Stimulated activated CD4-positive, alpha-beta T cell treated with anti-CD3 and anti-CD28 coated beads, TNF-alpha, amount 100 ng/mL, for 4 hours (primary cell): ENCODE measurements at regions not wholly inside any gene's neighbourhood (a gene's known extent, or its start where the extent isn't known, plus 50 kb on each side); places are given as distances from the start of the nearest gene placed in this dataset.

Experiments
- DNase-seq, 3 experiments: peaks; one replicate each; pipeline ENCODE4 v3.0.0-alpha.2; 2020; ENCODE audit warnings: low read depth in 3 of 3

DNA sequence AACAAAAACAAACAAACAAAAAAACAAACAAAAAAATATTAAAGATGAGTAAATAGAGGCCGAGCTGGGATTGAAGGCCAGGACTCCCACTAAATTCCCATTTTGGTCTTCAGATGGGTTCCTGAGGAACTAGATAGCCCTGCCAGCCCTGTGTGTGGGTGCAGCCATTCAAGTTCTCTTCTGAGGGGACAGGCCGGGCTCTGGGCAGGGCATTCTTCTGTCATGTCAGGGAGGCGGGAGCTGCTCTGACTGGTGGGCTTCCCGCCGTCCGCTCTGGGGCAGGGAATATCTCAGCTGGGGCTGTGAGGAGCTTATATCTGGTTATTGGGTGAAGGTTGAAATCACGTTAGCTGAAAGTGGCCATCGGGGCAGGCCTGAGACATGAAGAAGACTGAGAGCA lies 127.3 kb upstream of the CXCR4 start:
- no peak for DNase-seq

DNA sequence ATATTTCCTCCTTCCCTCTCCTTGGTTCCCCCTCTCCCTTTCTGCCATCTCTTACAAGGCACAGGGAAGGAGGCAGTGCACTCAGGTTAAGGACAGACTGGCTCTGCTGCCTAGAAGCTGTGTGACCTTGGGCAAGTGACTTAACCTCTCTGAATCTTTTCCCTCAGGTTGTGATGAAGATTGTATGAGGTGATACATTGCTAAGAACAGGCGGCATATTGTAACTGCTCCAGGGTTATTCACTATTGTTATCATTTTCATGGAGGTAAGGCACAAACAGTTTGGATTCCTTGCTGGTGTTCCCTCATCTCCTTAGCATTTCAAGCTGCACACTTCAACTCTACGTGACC lies 126.6 kb upstream of the CXCR4 start:
- DNase-seq = no peak

DNA sequence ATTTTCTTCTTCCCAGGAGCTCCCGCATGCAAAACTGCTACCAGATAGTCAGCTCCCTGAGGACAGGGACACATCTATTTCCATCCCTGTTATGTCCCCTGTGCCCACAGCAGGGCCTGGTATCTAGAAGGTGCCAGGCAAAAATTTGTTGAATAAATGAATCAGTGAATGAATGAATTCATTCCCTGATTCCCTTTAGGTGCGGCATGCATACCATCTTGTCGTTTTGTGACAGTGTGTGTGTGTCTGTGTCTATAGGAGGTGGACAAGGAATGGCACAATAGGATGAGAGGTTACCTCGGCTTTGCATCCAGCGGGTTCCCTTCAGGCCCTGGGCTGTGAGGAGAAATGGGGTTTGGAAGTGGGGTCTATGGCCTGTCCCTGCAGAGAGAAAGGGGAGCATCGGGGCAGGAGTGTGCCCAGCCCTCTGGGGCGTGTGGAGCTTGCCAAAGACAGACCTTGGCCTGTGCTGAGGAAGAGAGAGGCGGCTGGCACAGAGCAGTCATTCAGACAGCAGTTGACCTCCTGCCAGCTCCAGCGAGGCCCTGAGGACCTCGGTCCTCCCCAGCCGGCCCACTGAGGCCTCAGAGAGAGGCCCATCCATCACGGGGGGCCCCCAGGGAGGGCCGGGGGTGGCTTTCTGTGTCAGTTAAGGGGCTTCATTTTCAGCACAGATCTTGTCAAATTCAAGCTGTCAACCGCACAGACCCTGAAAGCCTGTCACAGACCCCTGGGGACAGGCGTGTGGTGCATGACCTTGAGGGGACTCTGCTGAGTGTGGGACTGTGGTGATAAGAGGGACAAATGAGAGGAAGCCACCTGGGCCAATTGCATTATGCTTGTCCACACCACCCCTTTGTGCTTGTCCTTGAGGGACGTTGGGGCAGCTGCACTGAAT lies 125.9 kb upstream of the CXCR4 start:
- DNase-seq = no peak

DNA sequence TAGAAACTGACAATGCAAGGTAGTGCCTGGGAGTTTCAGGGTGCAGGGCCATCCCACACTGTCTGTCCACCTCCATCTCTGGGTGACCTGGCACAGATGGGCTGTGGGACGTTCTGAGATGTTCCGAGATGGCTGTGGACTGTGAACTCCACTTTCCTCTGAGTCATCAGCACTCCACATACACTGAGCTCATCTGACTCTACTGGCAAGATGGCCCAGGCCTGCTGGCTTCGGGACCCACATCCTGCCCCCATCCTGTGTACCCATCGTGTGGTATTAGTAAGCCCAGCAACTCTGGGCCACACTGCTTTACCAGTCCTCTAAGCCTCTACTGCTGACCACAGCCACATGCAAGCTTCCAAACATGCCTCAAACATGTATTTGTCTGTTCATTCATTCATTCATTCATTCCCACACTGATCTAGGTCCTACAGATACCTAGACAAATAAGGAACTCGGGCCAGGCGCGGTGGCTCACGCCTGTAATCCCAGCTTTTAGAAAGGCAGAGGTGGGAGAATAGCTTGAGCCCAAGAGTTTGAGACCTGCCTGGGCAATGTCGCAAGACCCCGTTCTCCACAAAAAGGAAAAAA lies 124.8 kb upstream of the CXCR4 start:
- DNase-seq = peak in 1 of 3 experiments; percentile 13

DNA sequence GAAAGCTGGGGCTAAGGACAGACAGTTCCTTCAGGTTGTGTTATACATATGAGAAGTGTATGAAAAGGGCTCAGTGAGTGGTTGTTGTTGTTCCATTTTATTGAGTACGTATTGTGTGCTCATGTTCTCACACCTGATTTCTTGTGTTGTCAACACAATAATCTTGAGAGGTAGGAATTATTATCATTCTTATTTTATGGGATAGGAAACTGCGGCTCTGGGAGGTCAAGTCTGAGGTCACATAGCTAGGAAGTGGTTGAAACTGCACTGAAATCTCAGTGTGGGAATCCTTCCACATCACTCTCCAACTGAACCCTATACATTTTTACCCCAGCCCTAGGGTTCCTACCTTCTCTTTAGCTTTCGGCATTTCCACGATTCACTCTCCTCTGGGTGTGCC lies 124.2 kb upstream of the CXCR4 start:
- DNase-seq = no peak

DNA sequence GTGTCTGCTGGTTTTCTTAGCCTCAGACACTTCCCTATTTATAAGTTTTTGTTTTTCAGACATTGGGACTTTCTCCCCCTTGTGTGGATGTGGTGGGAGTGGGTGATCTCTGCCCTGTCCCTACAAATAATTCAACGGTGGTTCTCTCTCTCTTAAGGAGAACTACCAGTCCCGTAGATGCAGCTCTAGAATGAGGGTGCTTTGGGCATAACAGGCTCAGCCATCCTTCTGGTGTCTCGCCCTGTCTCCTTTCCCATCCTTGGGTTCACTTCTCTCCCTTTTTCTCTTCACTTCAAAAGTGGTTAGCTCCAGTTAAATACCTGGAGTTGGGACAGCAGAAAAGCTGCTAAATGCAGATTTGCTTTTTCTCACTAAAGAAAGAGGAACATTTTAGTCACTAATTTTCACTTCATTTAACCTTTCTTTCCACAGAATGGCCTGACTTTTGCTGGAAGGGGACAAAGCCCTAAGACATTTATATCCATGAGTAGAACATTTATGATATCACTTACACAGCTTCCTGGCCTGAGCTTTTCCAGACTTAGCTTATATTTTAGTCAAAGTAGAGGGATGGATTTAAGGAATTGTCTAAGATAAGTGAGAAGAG lies 121.2 kb upstream of the CXCR4 start:
- no peak for DNase-seq

DNA sequence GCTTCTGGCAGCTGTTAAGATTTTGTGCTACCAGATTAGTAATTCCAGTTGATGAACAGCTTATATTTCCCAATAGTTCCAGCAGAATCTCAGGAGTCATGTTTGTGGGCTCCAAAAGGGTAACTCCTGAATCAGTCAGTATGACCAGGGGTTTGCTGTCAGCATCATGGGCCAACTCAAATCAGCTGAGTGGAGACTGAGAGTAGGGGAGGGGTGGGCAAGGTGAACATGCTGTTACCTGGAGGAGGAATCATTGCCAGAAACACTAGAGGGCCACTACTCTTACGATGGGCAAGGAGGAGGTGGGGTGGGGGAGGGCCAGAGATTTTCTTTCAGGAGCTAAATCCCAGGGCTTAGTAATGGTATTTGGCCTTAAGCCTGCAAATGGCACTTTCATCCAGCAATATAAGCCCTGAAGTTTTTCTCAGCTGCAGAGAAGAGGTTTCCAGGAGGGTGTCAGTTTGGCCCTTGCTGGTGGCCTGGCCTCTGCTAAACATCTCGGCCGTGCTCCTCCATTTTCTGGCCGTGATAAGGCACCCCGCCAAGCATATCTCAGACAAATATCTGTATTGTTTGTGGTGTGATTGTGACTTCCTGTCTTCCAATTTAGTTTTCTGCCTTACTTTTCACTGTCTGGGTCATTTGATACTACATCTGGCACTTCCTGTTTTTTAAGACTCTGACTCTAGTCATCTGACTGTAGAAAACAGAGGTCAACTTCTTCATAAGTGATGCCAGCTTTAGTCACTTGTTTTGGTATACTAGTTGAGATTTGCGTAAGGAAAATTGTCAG lies 120.5 kb upstream of the CXCR4 start:
- peak in 1 of 3 experiments; percentile 10 for DNase-seq

DNA sequence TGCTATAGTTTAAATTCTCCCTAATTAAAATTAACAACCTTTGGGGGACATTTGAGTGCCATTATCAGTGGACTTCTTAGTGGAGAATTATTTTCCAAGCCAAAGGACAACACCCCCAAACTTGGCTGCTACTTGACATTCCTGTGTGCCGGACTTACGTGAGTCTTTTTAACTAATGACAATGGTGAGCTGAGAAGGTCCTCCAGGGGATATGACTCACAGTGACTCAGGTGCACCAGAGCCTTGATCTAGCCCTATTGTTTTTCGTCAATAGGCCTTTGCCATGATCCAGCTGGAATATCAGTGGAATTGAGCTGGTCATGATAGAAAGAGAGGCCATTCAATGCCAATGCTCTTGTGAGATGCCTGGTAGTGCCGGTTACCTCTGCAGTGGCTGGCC lies 118.1 kb upstream of the CXCR4 start:
- DNase-seq = no peak

DNA sequence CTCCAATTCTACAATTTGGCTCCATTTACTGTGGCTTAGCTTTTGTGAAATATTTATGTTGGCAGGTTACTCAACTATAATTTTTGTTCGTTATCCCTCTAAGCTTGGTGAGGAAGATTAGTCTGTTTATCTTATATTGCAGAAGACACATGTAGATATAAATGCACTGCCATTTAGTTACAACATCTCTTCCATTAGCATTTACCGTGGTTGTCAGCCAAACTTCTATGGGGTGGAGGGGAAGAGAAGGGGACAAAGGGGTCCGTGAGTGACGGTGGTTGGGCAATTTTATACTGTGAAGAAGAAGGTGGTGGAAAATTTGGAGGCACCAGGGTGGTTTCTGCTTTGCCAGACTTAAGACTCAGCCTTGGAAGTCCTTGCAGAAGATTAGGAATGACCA lies 117.6 kb upstream of the CXCR4 start:
- DNase-seq = no peak

DNA sequence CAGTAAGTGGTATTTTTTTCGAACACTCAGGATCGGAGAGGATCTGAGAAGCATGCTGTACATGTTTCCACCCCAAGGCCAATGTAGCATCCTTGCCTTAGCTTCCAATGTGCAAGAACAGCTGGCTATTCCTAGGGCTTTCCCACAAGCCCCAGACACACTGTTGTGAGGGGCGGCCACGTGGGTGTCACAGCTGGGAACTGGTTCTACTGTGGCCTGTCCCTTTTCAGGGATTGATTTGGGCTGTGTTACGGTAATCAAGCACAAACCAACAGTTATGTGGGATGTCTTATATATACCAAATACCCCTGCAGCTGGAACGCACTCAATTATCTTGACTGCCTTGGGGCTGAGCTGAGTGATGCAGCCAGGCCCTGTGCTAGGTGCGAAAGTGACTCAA lies 116.3 kb upstream of the CXCR4 start:
- DNase-seq = no peak

DNA sequence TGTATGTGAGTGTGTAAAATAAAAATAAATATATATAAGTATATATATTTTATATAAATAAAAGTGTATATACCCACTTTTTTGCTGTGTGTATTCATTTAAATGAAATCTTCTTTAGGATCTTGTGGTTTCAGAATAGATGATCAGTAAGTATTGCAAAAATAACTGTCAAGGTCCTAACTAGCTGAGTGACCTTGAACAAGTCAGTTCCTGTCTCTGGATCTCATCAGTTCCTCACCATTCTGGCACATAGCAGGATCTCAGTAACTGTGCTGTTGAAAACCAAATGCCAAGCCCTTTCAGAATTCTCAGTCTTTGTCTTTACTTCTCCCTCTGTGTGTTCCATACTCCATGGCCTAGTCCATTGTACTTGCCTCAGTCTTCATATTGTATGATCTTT lies 115.3 kb upstream of the CXCR4 start:
- DNase-seq = no peak

DNA sequence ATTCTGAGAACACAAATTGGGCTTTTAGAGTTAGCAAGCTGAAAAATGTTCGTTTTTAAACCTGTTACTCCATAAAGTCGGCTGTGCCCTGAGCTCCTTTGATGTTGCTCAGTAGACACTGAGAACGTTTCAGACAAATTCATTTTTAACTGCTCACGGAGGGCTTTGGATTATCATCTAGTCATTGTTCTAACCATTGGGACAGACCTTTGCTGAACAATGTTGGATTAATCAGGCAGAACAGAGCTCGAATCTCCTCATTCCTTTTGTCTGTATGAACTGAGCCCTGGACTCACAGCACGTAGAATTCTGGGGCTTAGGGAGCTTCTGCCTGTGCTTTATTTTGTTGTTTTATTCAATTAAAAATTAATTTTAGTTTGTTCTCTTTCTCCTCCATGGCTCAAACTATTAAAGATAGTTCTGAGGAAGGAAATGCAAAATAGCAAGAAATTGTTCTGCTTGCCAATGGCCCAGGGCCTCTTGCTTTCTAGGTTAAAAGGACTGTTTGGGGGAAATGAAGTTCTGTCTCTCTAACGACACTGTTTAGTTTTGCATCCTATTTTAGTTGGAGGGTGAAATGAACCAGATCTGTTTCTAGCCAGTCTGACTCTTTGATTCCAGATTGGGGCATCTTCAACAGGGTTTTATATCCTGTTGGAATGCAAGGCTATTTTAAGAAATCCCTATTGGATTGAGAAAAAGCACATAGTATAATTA lies 114.7 kb upstream of the CXCR4 start:
- no peak for DNase-seq

DNA sequence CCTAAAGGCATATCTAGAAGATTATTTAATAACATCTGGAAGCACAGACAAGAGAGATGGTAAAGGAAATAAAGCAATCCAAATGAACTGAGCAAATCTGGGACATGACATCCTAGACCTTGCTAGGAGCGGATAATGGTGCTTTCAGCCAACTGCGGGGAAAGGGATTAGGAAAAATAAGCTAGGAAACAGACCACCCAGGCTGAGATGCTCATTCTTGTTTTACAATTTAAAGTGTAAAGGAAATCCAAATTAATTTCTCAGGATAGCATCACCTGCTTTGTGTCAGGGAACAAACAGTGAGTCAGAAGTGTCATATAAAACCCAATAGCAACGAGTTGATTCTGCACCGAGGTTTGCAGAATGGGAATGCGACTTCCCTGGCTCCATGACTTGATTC lies 112.5 kb upstream of the CXCR4 start:
- no peak for DNase-seq

DNA sequence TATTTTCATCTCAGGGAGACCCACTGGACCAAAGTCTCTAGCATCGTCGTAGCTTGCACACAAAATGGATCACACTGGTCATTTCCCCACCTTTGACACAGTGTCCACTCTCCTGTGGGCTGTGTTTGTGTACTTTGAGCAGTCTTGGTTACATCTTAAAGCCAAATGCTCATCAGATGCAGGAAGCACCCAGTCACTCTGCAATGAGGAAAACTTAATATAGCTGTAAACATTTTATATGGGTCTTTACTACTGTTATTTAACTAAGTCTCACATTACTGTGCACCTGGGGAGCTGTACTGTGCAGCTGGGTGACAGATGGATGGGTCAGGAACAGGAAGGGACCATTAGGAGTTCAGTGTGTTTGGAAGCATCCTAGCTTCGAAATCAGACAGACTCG lies 109.0 kb upstream of the CXCR4 start:
- no peak for DNase-seq

DNA sequence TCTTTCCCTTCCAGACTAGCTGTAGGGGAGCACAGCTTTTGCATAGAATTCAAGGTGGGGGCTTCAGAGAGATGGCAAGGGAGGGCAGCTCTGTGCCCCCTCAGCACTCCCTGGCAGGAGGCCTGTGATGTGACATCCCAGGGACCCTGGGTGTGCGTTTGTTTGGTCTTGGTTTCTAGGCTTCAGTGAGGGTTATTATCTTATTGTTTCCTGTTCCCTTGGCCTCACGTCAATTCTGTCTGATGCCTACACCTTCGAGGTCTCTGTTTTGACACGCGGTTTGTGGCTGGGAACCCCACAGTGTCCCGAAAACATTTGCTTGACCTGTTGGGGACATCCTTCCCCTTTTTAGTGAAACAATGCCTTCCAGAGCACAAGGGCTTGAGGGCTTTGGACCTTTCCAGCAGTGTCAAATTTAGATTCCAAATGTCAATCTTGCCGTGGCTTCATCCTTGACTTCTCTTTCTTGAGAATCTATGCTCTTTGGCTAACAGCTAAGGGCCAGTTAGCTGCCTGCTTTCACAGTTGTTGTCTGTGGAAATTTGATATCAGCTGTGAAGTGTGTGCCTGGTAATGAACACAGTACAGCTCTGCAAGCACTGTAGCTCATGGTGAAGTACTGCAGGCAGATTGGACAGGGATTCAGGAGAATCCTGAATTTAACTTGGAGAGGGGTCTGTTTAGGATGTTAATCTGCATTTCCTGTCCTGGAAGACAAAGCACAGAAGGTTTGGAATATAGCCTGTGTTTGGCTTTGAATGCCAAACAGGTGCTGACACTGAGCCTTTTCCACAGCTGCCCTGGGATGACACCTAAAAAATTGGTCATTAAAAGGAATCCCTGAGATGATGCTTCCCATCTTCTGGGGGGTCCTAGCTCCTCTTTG lies 108.2 kb upstream of the CXCR4 start:
- no peak for DNase-seq

DNA sequence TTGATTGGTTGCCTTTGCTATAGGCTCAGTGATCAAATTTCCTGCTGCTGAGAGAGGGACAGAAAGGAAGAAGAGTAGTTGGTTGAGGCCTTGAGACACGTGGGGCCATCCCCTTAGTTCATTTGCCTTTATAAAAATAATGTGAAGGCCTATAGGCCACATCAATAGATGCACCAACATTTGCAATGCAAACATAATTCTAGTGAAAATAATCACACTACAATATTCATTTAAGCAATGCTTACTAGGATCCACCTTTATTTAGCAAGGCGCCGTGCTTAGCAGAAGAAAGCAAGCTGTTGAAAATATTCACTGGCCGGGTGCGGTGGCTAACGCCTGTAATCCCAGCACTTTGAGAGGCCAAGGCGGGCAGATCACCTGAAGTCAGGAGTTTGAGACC lies 105.3 kb upstream of the CXCR4 start:
- no peak for DNase-seq

DNA sequence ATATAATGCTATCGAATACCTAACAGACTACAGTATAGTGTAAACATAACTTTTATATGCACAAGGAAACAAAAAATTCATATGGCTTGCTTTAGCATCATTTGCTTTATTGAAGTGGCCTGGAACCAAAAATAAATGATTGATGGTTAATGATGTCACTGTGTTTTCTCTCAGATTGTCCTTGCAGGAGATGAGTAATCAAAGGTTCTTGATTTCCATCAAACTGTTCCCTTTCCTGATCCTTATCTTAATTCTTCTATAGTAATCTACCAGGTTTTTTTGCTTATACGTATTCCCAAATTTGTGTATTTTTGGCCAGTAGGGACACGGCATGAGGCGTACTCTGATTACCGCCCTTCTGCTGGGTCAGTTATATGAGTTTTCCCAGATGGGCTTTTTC lies 104.9 kb upstream of the CXCR4 start:
- no peak for DNase-seq

DNA sequence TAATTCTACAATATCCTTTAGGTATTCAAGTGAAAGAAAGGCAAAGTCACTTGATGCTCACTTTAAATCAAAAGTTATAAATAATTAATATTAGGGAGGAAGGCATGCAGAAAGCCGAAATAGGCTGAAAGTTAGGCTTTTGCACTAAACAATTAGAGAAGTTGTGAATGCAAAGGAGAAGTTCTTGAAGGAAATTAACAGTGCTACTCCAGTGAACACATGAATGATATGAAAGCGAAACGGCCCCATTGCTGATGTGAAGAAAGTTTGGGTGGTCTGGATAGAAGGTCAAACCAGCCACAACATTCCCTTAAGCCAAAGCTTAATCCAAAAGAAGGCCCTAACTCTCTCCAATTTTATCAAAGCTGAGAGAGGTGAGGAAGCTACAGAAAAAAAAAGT lies 103.1 kb upstream of the CXCR4 start:
- DNase-seq = no peak

DNA sequence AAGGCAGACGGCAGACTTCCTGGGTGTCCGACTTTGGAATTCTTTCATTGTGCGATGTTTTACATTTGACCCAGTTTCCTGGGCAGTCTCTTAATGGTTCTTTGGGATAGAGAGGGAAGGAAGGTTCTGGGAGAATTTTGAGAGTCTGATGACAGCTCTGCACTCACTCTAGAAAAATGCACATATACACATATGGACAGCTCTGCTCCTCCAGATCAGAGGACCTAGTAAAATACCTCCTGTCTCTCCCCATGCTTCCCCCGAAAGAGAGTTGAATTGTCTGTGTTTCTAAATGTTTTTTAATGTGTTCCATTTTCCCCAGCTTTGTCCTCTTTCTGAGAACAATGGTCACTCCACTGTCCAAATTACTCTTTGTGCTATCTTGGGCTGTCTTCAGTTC lies 102.0 kb upstream of the CXCR4 start:
- no peak for DNase-seq

DNA sequence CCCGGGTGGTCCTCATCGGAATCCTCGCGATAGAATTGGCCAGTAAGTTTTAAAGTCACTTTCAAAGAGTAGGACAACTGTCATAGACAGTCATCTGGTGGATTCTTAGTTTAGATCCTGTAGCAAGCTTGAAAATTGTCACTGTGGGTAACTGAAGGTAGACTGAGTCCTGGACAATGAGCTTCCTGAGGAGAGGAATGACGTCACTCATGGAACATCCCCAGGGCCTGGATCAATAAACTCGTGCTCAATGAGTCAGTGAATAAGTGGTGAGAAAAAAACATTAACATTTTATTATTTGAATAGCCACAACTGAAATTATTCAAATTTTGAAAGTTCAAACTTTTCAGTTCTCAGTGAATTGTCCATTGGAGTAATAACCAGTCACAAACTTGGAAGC lies 101.4 kb upstream of the CXCR4 start:
- DNase-seq = no peak

DNA sequence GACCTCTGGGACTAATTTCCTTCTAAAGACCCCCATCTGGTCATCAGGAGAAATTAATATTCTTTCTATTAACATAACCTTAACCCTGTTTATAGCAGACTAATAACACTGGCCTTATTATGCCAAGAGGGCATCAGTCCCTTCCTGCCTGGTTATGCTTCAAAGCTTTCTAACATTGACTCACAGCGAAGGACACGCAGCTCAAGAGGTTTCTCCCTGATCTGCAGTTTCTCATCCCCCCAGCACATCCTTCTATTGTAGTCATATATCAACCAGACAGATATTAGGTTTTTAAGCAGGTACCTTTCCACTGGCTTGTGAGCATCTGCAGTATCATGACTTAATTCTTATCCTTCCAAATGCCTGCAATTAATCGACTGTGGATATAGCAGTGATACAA lies 100.0 kb upstream of the CXCR4 start:
- no peak for DNase-seq
